Liver (tissue), 8 donors: ENCODE measurements at regions not wholly inside any gene's neighbourhood (a gene's known extent, or its start where the extent isn't known, plus 50 kb on each side); places are given as distances from the start of the nearest gene placed in this dataset.

Experiments
- DNase-seq: peaks from one replicate; pipeline ENCODE4 v3.0.0-alpha.2; 2017; ENCODE audit warnings: low spot score
- H3K27ac ChIP-seq, 2 donors: one replicate each; pipeline ENCODE4 v1.7.0; 2013; ENCODE audit warnings: inconsistent platforms in 2 of 2, low read length in 2 of 2, control low read depth in 1 of 2, low read depth in 1 of 2, mild to moderate bottlenecking in 1 of 2
- H3K27me3 ChIP-seq, 4 donors: one replicate each; pipeline versions ENCODE4 v1.6.1 to v1.7.0; 2013; ENCODE audit warnings: low read length in 3 of 4, inconsistent platforms in 1 of 4, mild to moderate bottlenecking in 1 of 4, moderate library complexity in 1 of 4; ENCODE audit not compliant: control insufficient read depth in 4 of 4, insufficient read depth in 4 of 4
- H3K36me3 ChIP-seq, 4 donors: one replicate each; pipeline versions ENCODE4 v1.6.1 to v1.7.0; 2013; ENCODE audit warnings: low read length in 3 of 4, mild to moderate bottlenecking in 3 of 4, low read depth in 1 of 4, moderate library complexity in 1 of 4; ENCODE audit not compliant: control insufficient read depth in 4 of 4, insufficient read depth in 3 of 4
- H3K4me1 ChIP-seq, 4 donors: one replicate each; pipeline versions ENCODE4 v1.6.1 to v1.7.0; 2013; ENCODE audit warnings: low read length in 3 of 4, mild to moderate bottlenecking in 3 of 4, moderate library complexity in 1 of 4; ENCODE audit not compliant: control insufficient read depth in 4 of 4, insufficient read depth in 4 of 4
- H3K4me3 ChIP-seq, 3 donors: one replicate each; pipeline versions ENCODE4 v1.6.1 to v1.7.0; 2013; ENCODE audit warnings: low read length in 3 of 3, control low read depth in 1 of 3, low read depth in 1 of 3, mild to moderate bottlenecking in 1 of 3
- H3K9ac ChIP-seq, 2 donors: one replicate each; pipeline ENCODE4 v1.7.0; 2013; ENCODE audit warnings: low read length in 2 of 2, mild to moderate bottlenecking in 2 of 2, moderate library complexity in 2 of 2, control low read depth in 1 of 2, low read depth in 1 of 2
- H3K9me3 ChIP-seq, 4 donors: one replicate each; pipeline versions ENCODE4 v1.6.1 to v1.7.0; 2013; ENCODE audit warnings: low read length in 3 of 4; ENCODE audit not compliant: control insufficient read depth in 4 of 4
- ATF3 ChIP-seq: IDR thresholded peaks from 2 replicates; pipeline ENCODE4 v1.6.1; 2016; ENCODE audit warnings: antibody characterized with exemption
- CTCF ChIP-seq: fragments of 150-350 bp; IDR thresholded peaks from 2 replicates; pipeline ENCODE4 v1.5.1; 2017; ENCODE audit warnings: improper control_type of control experiment, low read depth, low read length; ENCODE audit not compliant: missing input control
- EGR1 ChIP-seq, 2 donors: IDR thresholded peaks; 2 replicates each; pipeline ENCODE4 v1.6.1; 2016 to 2018; ENCODE audit warnings: antibody characterized with exemption in 2 of 2, low read depth in 2 of 2
- FOXA1 ChIP-seq: IDR thresholded peaks from 2 replicates; pipeline ENCODE4 v1.6.1; 2016; ENCODE audit warnings: antibody characterized with exemption
- FOXA2 ChIP-seq: IDR thresholded peaks from 2 replicates; pipeline ENCODE4 v1.6.1; 2016; ENCODE audit warnings: antibody characterized with exemption
- GABPA ChIP-seq, 2 donors: IDR thresholded peaks in 1 of 2; conservative IDR thresholded peaks in 1 of 2; 2 replicates each; pipeline ENCODE4 v1.6.1; 2016; ENCODE audit warnings: antibody characterized with exemption in 2 of 2, mild to moderate bottlenecking in 1 of 2, moderate library complexity in 1 of 2
- HNF4A ChIP-seq, 2 donors: conservative IDR thresholded peaks; 2 replicates each; pipeline ENCODE4 v1.6.1; 2016; ENCODE audit warnings: antibody characterized with exemption in 2 of 2, mild to moderate bottlenecking in 2 of 2
- HNF4G ChIP-seq: IDR thresholded peaks from 2 replicates; pipeline ENCODE4 v1.6.1; 2016; ENCODE audit warnings: antibody characterized with exemption
- JUND ChIP-seq, 2 donors: IDR thresholded peaks; 2 replicates each; pipeline ENCODE4 v1.6.1; 2016; ENCODE audit warnings: antibody characterized with exemption in 2 of 2
- MAX ChIP-seq: IDR thresholded peaks from 2 replicates; pipeline ENCODE4 v1.6.1; 2016; ENCODE audit warnings: antibody characterized with exemption
- NR2F2 ChIP-seq: IDR thresholded peaks from 2 replicates; pipeline ENCODE4 v1.6.1; 2016; ENCODE audit warnings: antibody characterized with exemption
- RAD21 ChIP-seq, 2 donors: IDR thresholded peaks; 2 replicates each; pipeline ENCODE4 v1.6.1; 2016; ENCODE audit warnings: antibody characterized with exemption in 2 of 2, mild to moderate bottlenecking in 2 of 2
- REST ChIP-seq: IDR thresholded peaks from 2 replicates; pipeline ENCODE4 v1.6.1; 2016; ENCODE audit warnings: antibody characterized with exemption, mild to moderate bottlenecking
- RXRA ChIP-seq, 2 donors: IDR thresholded peaks; 2 replicates each; pipeline ENCODE4 v1.6.1; 2017 to 2018; ENCODE audit warnings: antibody characterized with exemption in 2 of 2, mild to moderate bottlenecking in 1 of 2
- SP1 ChIP-seq: IDR thresholded peaks from 2 replicates; pipeline ENCODE4 v1.6.1; 2018; ENCODE audit warnings: antibody characterized with exemption, mild to moderate bottlenecking
- TAF1 ChIP-seq: conservative IDR thresholded peaks from 2 replicates; pipeline ENCODE4 v1.6.1; 2016; ENCODE audit warnings: antibody characterized with exemption, mild to moderate bottlenecking
- YY1 ChIP-seq: IDR thresholded peaks from 2 replicates; pipeline ENCODE4 v1.6.1; 2016; ENCODE audit warnings: antibody characterized with exemption, mild to moderate bottlenecking
- ZBTB33 ChIP-seq: IDR thresholded peaks from 2 replicates; pipeline ENCODE4 v1.6.1; 2016; ENCODE audit warnings: antibody characterized with exemption
- WGBS: extraction: QIAGEN DNeasy Blood & Tissue Kit; methylation state at CpG from one replicate; pipeline ENCODE4 v1.1.7; 2013; 5-methylcytosine and 5-hydroxymethylcytosine counted together
- donor health status: healthy.
- donor health status: healthy.
- donor health status: healthy.
- donor health status: healthy.
- donor health status: healthy.

- no peaks in the 10 kb centered on the region for H3K9me3 ChIP-seq
- TF ChIP-seq ATF3: no peak
- TF ChIP-seq SP1: no peak
- no peak for TF ChIP-seq RXRA (IDR thresholded peaks at IDR 0.05)
- TF ChIP-seq HNF4G: no peak
- no peak for TF ChIP-seq RAD21 (IDR thresholded peaks at IDR 0.05)
- no peak for TF ChIP-seq FOXA2
- no peak for TF ChIP-seq ZBTB33
- TF ChIP-seq NR2F2: no peak
- TF ChIP-seq MAX: no peak
- TF ChIP-seq EGR1 (IDR thresholded peaks at IDR 0.05; ENCODE audit: low read depth in 2 of 2): no peak
- no peak for TF ChIP-seq GABPA (IDR thresholded peaks at IDR 0.05 in 1 of 2, conservative IDR thresholded peaks at IDR 0.05 in 1 of 2)
- no peak for TF ChIP-seq CTCF
- TF ChIP-seq JUND (IDR thresholded peaks at IDR 0.05): no peak
- no peak for TF ChIP-seq FOXA1
- no peak for TF ChIP-seq REST
- no peak for TF ChIP-seq HNF4A (conservative IDR thresholded peaks at IDR 0.05)
- no peak for TF ChIP-seq TAF1
- no peaks in the 10 kb centered on the region for H3K36me3 ChIP-seq
- H3K27me3 ChIP-seq: no peaks in the 10 kb centered on the region
- H3K9ac ChIP-seq: no peak overlapping the region
- no peaks in the 10 kb centered on the region for H3K4me1 ChIP-seq
- DNase-seq: no peak
- H3K4me3 ChIP-seq: no peak overlapping the region
- 29% methylated on average over 2 of the region's 2 CpGs for WGBS
- no peak overlapping the region for H3K27ac ChIP-seq
Measured at GRCh38 chr3:88809993-88810392, 297.4 kb upstream of the EPHA3 start.

GRCh38 chr3:88810455-88810854 is 297.0 kb upstream of the EPHA3 start:
- Histone ChIP-seq H3K9ac (no peak overlapping the region), H3K27ac (no peak overlapping the region), H3K36me3 (no peaks in the 10 kb centered on the region), H3K4me1 (no peaks in the 10 kb centered on the region), H3K9me3 (no peaks in the 10 kb centered on the region), H3K27me3 (no peaks in the 10 kb centered on the region), H3K4me3 (no peak overlapping the region)
- no peak for TF ChIP-seq YY1
- DNase-seq: no peak
- 35% methylated on average over 4 of the region's 4 CpGs for WGBS
